HG02798 (cell line): ENCODE measurements at regions not wholly inside any gene's neighbourhood (a gene's known extent, or its start where the extent isn't known, plus 50 kb on each side); places are given as distances from the start of the nearest gene placed in this dataset.

ENCODE experiments used
- ATAC-seq: cut with Tn5 transposase; IDR thresholded peaks from one replicate; pipeline ENCODE4 v1.9.1; 2021; ENCODE audit warnings: mild to moderate bottlenecking; ENCODE audit not compliant: unreplicated experiment, poor library complexity

DNA sequence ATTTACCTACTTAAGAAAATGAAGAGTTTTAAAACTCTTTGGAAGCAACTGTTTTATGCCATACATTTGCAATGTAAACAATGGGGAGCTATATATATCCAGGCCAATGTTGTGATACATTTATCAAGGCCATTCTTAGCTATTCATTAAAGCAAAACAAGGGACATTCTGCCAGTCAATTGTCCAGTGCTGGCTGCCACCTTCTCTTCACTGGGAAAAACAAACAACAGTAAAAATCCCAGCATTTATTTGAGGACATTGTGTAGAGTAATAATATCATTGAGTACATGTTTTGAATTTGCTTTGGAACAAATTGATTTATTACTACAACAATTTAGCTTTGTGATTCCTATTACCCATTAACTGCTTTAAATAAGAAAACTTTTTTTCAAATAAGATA lies 1107.4 kb downstream of the DTWD2 start:
- no peak for ATAC-seq

DNA sequence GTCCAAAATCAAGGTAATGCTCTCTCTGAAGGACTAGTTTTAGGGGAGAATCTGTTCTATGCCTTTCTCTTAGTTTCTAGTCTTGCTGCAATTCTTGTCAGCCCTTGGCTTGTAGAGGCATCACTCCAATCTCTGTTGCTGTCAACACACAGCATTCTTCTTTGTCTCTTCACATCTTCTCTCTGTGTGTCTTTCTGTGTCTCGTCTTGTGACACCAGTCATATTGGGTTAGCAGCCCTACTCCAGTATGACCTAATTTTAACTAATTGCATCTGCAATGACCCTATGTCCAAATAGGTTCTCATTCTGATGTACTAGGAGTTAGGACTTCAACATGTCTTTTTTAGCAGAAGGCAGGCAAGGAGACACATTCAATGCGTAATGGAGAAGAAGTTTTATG lies 1110.6 kb downstream of the DTWD2 start:
- no peak for ATAC-seq

- no peak for ATAC-seq
Observed at GRCh38 chr5:117872798-117873368, 1115.5 kb downstream of the DTWD2 start.

GRCh38 chr5:117869596-117869995 lies 1118.8 kb downstream of the DTWD2 start:
- no peak for ATAC-seq

DNA sequence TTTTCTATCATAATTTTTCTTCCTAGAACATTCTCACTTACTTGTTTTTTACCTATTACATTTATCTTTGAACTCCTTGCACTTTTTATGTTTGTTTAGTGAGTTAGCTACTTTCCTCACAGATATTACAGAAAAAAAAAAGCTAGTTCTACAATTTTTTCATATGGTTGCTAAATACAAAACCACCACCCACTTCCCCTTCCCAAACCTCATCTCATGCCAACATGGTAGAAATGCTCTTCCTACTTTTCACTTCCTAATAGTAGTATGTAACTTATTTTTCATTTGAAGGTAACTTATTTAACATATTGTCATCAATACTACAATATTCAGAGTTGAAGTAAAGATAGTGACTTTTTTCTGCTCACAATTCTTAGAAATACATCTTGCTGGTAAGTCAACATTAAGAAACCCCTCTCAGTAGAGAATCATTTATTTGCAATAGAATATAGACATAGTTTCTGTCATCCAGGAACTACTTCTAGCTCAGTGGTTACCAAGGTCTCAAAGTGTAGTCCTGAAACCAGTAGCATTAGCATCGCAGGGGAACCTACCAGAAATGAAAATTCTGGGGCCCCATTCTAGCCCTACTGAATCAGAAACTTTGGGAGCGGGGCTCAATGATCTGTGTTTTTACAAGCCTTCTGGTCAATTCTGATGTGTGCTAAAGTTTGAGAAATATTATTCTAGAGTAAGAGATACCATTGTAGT lies 1124.6 kb downstream of the DTWD2 start:
- ATAC-seq: no peak

DNA sequence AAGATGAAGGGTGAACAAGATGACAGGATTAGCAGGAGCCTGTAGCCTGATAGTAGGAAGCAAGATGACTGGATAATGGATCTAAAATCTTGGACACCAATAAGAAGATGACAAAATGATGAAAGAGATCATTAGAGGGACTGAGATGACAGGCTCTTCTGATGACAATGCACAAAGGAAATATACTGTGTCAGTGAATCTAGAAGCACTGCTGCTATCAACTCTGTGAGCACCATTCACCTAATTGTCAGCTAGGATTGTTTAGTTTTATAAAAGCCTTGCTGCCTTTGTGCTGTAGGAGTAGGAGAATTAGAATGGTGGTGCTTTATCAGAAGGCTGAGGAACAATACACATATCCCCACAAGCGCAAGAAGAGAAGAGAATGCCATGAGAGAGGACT lies 1127.8 kb downstream of the DTWD2 start:
- ATAC-seq: no peak

GRCh38 chr5:117859176-117859575 lies 1129.2 kb downstream of the DTWD2 start:
- peak; percentile 43 for ATAC-seq

DNA sequence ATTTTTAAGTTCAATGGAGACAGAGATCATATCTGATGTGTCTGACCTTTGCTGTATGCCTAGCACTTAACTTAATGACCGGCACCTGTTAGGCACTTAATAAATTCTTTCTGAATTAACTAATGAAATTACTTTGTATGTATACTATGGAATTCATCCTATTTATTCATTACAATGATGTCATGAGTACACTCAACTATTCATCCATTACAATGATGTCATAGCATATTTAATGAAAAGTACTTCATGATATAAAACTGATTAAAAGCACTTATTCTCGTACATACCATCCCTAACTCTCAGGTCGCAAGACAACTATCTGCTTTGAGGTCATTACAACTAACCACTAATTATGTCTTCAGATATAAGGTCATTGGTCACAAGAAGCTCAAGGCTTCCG lies 1131.6 kb downstream of the DTWD2 start:
- no peak for ATAC-seq

GRCh38 chr5:117837786-117838185 lies 1150.6 kb downstream of the DTWD2 start:
- no peak for ATAC-seq

- no peak for ATAC-seq
Observed at GRCh38 chr5:117833691-117834090, 1154.7 kb downstream of the DTWD2 start.

GRCh38 chr5:117829646-117830045 lies 1158.7 kb downstream of the DTWD2 start:
- no peak for ATAC-seq

DNA sequence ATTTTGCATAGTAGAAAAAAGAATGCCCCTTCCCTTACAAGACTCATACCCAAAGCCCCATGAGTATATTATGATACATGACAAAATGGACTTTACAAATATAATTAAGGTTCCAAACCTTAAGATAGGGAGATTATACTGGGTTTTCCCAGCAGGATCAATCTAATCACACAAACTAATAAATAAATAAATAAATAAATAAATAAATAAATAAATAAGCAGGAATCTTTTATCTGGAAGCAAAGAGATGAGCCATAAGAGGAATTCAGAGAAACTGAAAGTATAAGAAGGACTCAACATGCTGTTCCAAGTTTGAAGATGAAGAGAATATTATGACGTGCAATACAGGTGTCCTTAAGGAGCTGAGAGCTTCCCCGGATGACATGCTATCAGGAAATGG lies 1174.5 kb downstream of the DTWD2 start:
- no peak for ATAC-seq

DNA sequence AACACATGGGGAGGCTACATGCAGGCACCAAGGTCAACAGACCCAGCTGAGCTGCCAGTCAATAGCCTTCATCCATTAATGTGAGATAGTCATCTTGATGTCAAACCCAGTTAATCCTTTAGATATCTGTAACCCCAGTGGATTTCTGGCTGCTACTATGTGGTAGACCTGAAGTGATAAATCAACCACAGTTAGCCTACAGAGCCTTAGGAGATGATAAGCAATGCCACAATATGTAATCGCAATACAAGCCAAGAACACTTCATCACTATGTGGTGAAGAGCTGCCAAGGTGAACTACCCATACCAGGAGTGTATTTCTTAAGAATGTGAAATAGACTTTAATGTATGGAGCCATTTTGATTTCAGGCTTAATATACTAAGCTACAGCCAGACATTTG lies 1175.5 kb downstream of the DTWD2 start:
- ATAC-seq: no peak

DNA sequence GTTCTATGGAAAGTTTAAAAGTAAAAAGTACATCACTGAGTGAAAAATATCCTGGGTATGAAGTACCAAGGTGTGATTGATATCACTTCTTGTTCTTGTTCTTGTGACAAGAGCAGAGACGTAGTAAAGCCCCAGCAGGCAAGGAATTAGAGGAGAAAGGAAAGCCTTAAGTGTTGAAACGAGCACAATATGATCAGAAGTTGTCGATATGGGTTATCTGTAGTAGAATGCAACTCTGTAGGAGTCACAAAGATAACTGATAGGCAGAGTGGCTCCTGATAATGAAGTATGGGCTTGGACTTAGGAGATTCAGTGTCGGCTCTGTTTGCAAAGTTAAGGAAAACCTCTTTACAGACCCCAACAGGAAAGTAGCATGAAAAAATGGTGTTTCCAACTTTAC lies 1179.1 kb downstream of the DTWD2 start:
- ATAC-seq: no peak

- ATAC-seq: no peak
Observed at GRCh38 chr5:117805058-117805457, 1183.3 kb downstream of the DTWD2 start.

GRCh38 chr5:117803533-117803932 lies 1184.8 kb downstream of the DTWD2 start:
- ATAC-seq: no peak

DNA sequence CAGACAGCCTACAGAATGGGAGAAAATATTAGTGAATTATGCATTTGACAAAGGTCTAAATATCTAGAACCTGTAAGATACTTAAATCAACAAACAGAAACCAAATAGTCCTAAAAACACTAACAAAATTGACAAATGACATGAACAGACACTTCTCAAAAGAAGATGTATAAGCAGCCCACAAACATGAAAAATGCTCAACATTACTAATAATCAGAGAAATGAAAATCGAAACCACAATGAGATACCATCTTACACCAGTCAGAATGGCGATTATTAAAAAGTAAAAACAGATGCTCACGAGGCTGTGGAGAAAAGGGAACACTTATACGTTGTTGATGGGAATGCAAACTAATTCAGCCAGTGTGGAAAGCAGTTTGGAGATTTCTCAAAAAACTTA lies 1186.8 kb downstream of the DTWD2 start:
- no peak for ATAC-seq

DNA sequence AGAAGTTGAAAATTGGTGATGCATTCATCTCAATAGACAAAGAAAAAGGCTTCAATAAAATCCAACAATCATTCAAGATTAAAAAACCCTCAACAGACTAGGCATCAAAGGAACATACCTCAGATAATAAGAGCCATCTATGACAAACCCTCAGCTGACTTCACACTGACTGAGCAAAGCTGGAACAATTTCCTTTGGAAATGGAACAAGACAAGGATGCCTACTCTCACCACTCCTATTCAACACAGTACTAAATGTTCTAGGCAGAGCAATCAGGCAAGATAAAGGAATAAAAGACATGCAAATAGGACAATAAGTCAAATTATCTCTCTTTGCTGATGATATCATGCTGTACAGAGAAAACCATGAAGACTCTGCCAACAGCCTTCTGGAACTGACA lies 1188.1 kb downstream of the DTWD2 start:
- no peak for ATAC-seq

- ATAC-seq: no peak
Observed at GRCh38 chr5:117794847-117795246, 1193.5 kb downstream of the DTWD2 start.

DNA sequence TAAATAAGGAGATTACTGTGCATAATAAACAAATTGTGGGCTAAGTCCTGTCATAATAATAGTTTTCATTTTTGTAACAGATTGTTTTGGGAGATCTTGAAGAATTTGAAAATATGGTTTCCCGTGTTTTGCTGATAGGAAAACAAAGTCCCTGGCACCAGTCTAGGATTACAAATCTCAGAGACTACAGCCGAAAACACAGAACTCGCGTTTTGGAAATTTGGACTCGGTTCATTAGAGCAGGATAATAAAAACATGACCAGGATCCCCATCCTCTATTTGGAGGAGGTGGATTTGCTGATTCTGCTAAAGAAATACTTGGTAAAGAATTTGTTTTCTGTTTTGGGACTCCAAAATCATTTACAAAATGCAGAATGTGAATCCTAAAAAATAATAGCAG lies 1194.4 kb downstream of the DTWD2 start:
- no peak for ATAC-seq

- no peak for ATAC-seq
Observed at GRCh38 chr5:117792476-117792875, 1195.9 kb downstream of the DTWD2 start.

GRCh38 chr5:117788596-117788995 lies 1199.8 kb downstream of the DTWD2 start:
- no peak for ATAC-seq
